Liver (tissue), 3 donors: ENCODE measurements at regions not wholly inside any gene's neighbourhood (a gene's known extent, or its start where the extent isn't known, plus 50 kb on each side); places are given as distances from the start of the nearest gene placed in this dataset.

Source experiments
- HNF4G ChIP-seq: IDR thresholded peaks from 2 replicates; pipeline ENCODE4 v1.6.1; 2016; ENCODE audit warnings: antibody characterized with exemption
- JUND ChIP-seq, 2 donors: IDR thresholded peaks; 2 replicates each; pipeline ENCODE4 v1.6.1; 2016; ENCODE audit warnings: antibody characterized with exemption in 2 of 2
- RAD21 ChIP-seq, 2 donors: IDR thresholded peaks; 2 replicates each; pipeline ENCODE4 v1.6.1; 2016; ENCODE audit warnings: antibody characterized with exemption in 2 of 2, mild to moderate bottlenecking in 2 of 2
- SP1 ChIP-seq: IDR thresholded peaks from 2 replicates; pipeline ENCODE4 v1.6.1; 2018; ENCODE audit warnings: antibody characterized with exemption, mild to moderate bottlenecking
- YY1 ChIP-seq: IDR thresholded peaks from 2 replicates; pipeline ENCODE4 v1.6.1; 2016; ENCODE audit warnings: antibody characterized with exemption, mild to moderate bottlenecking
- TF ChIP-seq, protein P1 (sequence below): fragments of 150-350 bp; IDR thresholded peaks from 2 replicates; pipeline ENCODE4 v1.5.1; 2017; ENCODE audit warnings: improper control_type of control experiment, low read depth, low read length; ENCODE audit not compliant: missing input control
- TF ChIP-seq, protein P2 (sequence below): IDR thresholded peaks from 2 replicates; pipeline ENCODE4 v1.6.1; 2016; ENCODE audit warnings: antibody characterized with exemption
- TF ChIP-seq, protein P3 (sequence below): IDR thresholded peaks from 2 replicates; pipeline ENCODE4 v1.6.1; 2016; ENCODE audit warnings: antibody characterized with exemption, mild to moderate bottlenecking
- donor health status: healthy.
- donor health status: healthy.

DNA sequence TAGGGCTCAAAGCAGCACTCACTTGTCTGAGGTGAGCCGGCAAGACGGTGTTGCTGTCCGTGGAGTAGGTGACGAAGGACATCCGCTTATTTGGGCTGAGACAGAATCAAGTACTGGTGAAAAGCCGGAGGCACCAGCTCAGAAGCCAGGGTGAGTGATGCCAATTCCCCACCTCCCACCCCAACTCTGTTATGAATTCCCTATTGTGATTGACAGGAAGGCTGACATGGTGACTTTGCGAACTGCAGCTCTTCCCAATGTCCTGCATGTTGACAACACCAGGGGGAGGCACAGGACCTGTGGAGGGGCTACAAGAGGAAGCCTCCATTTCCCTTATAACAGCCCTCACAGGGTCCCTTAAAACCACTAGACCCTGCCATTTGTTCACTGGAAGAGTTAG lies 52.3 kb upstream of the MSMB start:
- TF ChIP-seq, protein P1, sequence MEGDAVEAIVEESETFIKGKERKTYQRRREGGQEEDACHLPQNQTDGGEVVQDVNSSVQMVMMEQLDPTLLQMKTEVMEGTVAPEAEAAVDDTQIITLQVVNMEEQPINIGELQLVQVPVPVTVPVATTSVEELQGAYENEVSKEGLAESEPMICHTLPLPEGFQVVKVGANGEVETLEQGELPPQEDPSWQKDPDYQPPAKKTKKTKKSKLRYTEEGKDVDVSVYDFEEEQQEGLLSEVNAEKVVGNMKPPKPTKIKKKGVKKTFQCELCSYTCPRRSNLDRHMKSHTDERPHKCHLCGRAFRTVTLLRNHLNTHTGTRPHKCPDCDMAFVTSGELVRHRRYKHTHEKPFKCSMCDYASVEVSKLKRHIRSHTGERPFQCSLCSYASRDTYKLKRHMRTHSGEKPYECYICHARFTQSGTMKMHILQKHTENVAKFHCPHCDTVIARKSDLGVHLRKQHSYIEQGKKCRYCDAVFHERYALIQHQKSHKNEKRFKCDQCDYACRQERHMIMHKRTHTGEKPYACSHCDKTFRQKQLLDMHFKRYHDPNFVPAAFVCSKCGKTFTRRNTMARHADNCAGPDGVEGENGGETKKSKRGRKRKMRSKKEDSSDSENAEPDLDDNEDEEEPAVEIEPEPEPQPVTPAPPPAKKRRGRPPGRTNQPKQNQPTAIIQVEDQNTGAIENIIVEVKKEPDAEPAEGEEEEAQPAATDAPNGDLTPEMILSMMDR = no peak
- TF ChIP-seq HNF4G = no peak
- TF ChIP-seq SP1 = no peak
- no peak for TF ChIP-seq JUND (IDR thresholded peaks at IDR 0.05)
- TF ChIP-seq YY1 = no peak
- TF ChIP-seq, protein P2, sequence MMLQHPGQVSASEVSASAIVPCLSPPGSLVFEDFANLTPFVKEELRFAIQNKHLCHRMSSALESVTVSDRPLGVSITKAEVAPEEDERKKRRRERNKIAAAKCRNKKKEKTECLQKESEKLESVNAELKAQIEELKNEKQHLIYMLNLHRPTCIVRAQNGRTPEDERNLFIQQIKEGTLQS = no peak
- TF ChIP-seq, protein P3, sequence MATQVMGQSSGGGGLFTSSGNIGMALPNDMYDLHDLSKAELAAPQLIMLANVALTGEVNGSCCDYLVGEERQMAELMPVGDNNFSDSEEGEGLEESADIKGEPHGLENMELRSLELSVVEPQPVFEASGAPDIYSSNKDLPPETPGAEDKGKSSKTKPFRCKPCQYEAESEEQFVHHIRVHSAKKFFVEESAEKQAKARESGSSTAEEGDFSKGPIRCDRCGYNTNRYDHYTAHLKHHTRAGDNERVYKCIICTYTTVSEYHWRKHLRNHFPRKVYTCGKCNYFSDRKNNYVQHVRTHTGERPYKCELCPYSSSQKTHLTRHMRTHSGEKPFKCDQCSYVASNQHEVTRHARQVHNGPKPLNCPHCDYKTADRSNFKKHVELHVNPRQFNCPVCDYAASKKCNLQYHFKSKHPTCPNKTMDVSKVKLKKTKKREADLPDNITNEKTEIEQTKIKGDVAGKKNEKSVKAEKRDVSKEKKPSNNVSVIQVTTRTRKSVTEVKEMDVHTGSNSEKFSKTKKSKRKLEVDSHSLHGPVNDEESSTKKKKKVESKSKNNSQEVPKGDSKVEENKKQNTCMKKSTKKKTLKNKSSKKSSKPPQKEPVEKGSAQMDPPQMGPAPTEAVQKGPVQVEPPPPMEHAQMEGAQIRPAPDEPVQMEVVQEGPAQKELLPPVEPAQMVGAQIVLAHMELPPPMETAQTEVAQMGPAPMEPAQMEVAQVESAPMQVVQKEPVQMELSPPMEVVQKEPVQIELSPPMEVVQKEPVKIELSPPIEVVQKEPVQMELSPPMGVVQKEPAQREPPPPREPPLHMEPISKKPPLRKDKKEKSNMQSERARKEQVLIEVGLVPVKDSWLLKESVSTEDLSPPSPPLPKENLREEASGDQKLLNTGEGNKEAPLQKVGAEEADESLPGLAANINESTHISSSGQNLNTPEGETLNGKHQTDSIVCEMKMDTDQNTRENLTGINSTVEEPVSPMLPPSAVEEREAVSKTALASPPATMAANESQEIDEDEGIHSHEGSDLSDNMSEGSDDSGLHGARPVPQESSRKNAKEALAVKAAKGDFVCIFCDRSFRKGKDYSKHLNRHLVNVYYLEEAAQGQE = no peak
- TF ChIP-seq RAD21 (IDR thresholded peaks at IDR 0.05) = no peak
